Esophagus squamous epithelium (tissue), 5 donors: ENCODE measurements at regions not wholly inside any gene's neighbourhood (a gene's known extent, or its start where the extent isn't known, plus 50 kb on each side); places are given as distances from the start of the nearest gene placed in this dataset.
"Not testable (repeated sequence)": the region's sequence is repeated elsewhere in the genome, so short reads cannot be mapped to it uniquely, and the experiment has no call there.

Experiments
- DNase-seq: peaks from one replicate; lab custom pipeline; 2025; lab: John Stamatoyannopoulos, UW
- H3K27ac ChIP-seq, 4 donors: fragments of 200-600 bp; sonication (generic); one replicate each; pipeline ENCODE4 v1.5.1; 2016 to 2019; ENCODE audit warnings: mild to moderate bottlenecking in 1 of 4
- H3K27me3 ChIP-seq, 4 donors: fragments of 200-600 bp; sonication (generic); 1 replicate in 3 of 4; 2 replicates in 1 of 4; pipeline versions ENCODE4 v1.5.1 to v1.6.0; 2017 to 2021; ENCODE audit warnings: antibody characterized with exemption in 1 of 4
- H3K36me3 ChIP-seq, 3 donors: fragments of 200-600 bp; sonication (generic); one replicate each; pipeline ENCODE4 v1.5.1; 2016 to 2019
- H3K4me1 ChIP-seq, 3 donors: fragments of 200-600 bp; sonication (generic); one replicate each; pipeline ENCODE4 v1.5.1; 2017 to 2019
- H3K4me3 ChIP-seq, 4 donors: fragments of 200-600 bp; sonication (generic); 1 replicate in 3 of 4; 2 replicates in 1 of 4; pipeline ENCODE4 v1.5.1; 2016 to 2019; ENCODE audit warnings: mild to moderate bottlenecking in 2 of 4, moderate library complexity in 1 of 4
- H3K9me3 ChIP-seq, 3 donors: fragments of 200-600 bp; sonication (generic); one replicate each; pipeline ENCODE4 v1.5.1; 2016 to 2019
- CTCF ChIP-seq, 6 experiments: fragments of 450-650 bp in 4 of 6; fragments of 200-600 bp in 2 of 6; sonication (generic) in 2 of 6; IDR thresholded peaks; one replicate each; pipeline ENCODE4 v1.5.1; 2016 to 2019; ENCODE audit warnings: antibody characterized with exemption in 6 of 6, mild to moderate bottlenecking in 4 of 6, moderate library complexity in 4 of 6
- POLR2A ChIP-seq, 4 donors: fragments of 450-650 bp; IDR thresholded peaks; one replicate each; pipeline ENCODE4 v1.6.1; 2017; ENCODE audit warnings: antibody characterized with exemption in 4 of 4, mild to moderate bottlenecking in 4 of 4, moderate library complexity in 3 of 4
- WGBS, 2 donors: methylation state at CpG; one replicate each; pipeline ENCODE4 v1.1.5; 2018; 5-methylcytosine and 5-hydroxymethylcytosine counted together
- intact Hi-C: fragments of 100-400 bp; cut with DNase I; formaldehyde crosslinking; loops from one replicate; pipeline ENCODE4 v1.15.0; 2022
- small RNA-seq, 4 donors: library from RNA; depleted of rRNA; stranded (forward); fragments of <200 nt; gene quantifications; one replicate each; pipeline ENCODE3, GENCODE V24; 2016
- donor health status: DM: yes; HTN: yes; CAD: no.

- H3K27ac ChIP-seq: no peak overlapping the region
- 77 to 84% methylated on average over 2 of the region's 2 CpGs for WGBS, 2 donors
- TF ChIP-seq POLR2A (IDR thresholded peaks at IDR 0.05) (no peak), CTCF (IDR thresholded peaks at IDR 0.05) (no peak)
- H3K36me3 ChIP-seq: no peaks in the 10 kb centered on the region
- no peak for DNase-seq
- no peak overlapping the region for H3K4me3 ChIP-seq
- no peaks in the 10 kb centered on the region for H3K9me3 ChIP-seq
- no peaks in the 10 kb centered on the region for H3K27me3 ChIP-seq
- no peaks in the 10 kb centered on the region for H3K4me1 ChIP-seq
- intact Hi-C loops: no loop called here
These were observed 59.8 kb upstream of the ZPLD1 start for GRCh38 chr3:102374863-102375634.

GRCh38 chr3:102378216-102378615, 56.6 kb upstream of the ZPLD1 start:
- Histone ChIP-seq H3K4me3 (no peak overlapping the region), H3K27me3 (no peaks in the 10 kb centered on the region), H3K4me1 (no peaks in the 10 kb centered on the region), H3K36me3 (no peaks in the 10 kb centered on the region), H3K27ac (no peak overlapping the region), H3K9me3 (no peaks in the 10 kb centered on the region)
- TF ChIP-seq POLR2A (IDR thresholded peaks at IDR 0.05): no peak
- 24 to 40% methylated on average over 4 of the region's 4 CpGs for WGBS, 2 donors
- DNase-seq: no peak
- intact Hi-C loops: no loop called here

- H3K27ac ChIP-seq, H3K4me1 ChIP-seq, intact Hi-C loops, DNase-seq, H3K36me3 ChIP-seq, H3K4me3 ChIP-seq, H3K9me3 ChIP-seq, H3K27me3 ChIP-seq: not testable (repeated sequence)
- 70 to 71% methylated on average over 6 of the region's 6 CpGs for WGBS, 2 donors
These were observed 52.6 kb upstream of the ZPLD1 start for GRCh38 chr3:102382201-102382600.

Small RNAs in the stretch of these regions (small RNA-seq; reads per million reads assigned to genes)
- gene AC106712.1 (0 reads per million in 4 donors), gene RF00019 (0 reads per million in 4 donors)
